Common myeloid progenitor, CD34-positive (primary cell): ENCODE measurements at regions not wholly inside any gene's neighbourhood (a gene's known extent, or its start where the extent isn't known, plus 50 kb on each side); places are given as distances from the start of the nearest gene placed in this dataset.

ENCODE experiments used
- CTCF ChIA-PET: fragments of 350-600 bp; sonication (Branson Sonifier 250); formaldehyde crosslinking; loops from one replicate; lab custom pipeline; 2021; ENCODE audit warnings: antibody characterized with exemption; lab: Charles Lee
- POLR2A ChIA-PET: fragments of 350-600 bp; sonication (Branson Sonifier 250); formaldehyde crosslinking; loops from one replicate; lab custom pipeline; 2021; ENCODE audit warnings: antibody characterized with exemption; lab: Charles Lee
- DNase-seq, 3 donors: peaks; one replicate each; pipeline versions ENCODE4 v3.0.0 to v3.0.0-alpha.2; 2013
- H3K27ac ChIP-seq, 2 experiments: 1 replicate in 1 of 2; 2 replicates in 1 of 2; pipeline ENCODE4 v1.7.0; 2013; ENCODE audit warnings: inconsistent platforms in 2 of 2, low read length in 2 of 2, mild to moderate bottlenecking in 2 of 2, low read depth in 1 of 2, moderate library complexity in 1 of 2; ENCODE audit not compliant: severe bottlenecking in 2 of 2, insufficient read depth in 1 of 2, poor library complexity in 1 of 2
- H3K27me3 ChIP-seq, 5 experiments: replicated peaks in 2 of 5; 1 replicate in 3 of 5; 2 replicates in 2 of 5; pipeline versions ENCODE4 v1.6.1 to v1.7.0; 2013; ENCODE audit warnings: low read length in 4 of 5, mild to moderate bottlenecking in 2 of 5, moderate library complexity in 2 of 5, inconsistent platforms in 1 of 5; ENCODE audit not compliant: insufficient read depth in 5 of 5, control insufficient read depth in 4 of 5
- H3K36me3 ChIP-seq, 4 experiments: 1 replicate in 2 of 4; 2 replicates in 2 of 4; pipeline versions ENCODE4 v1.6.1 to v1.7.0; 2013; ENCODE audit warnings: low read length in 3 of 4, control low read depth in 1 of 4, mild to moderate bottlenecking in 1 of 4; ENCODE audit not compliant: control insufficient read depth in 4 of 4, insufficient read depth in 4 of 4
- H3K4me1 ChIP-seq, 4 experiments: 1 replicate in 3 of 4; 2 replicates in 1 of 4; pipeline versions ENCODE4 v1.6.1 to v1.7.1; 2013; ENCODE audit warnings: low read length in 3 of 4, mild to moderate bottlenecking in 3 of 4, control low read depth in 1 of 4, inconsistent platforms in 1 of 4, moderate library complexity in 1 of 4; ENCODE audit not compliant: control insufficient read depth in 4 of 4, insufficient read depth in 4 of 4; ENCODE audit errors: control extremely low read depth in 1 of 4
- H3K4me3 ChIP-seq, 7 experiments: 1 replicate in 4 of 7; 2 replicates in 3 of 7; pipeline versions ENCODE4 v1.5.1 to v1.7.0; 2013; ENCODE audit warnings: mild to moderate bottlenecking in 7 of 7, low read length in 6 of 7, moderate library complexity in 6 of 7, inconsistent platforms in 2 of 7, low read depth in 2 of 7, control low read depth in 1 of 7; ENCODE audit not compliant: insufficient read depth in 4 of 7, control insufficient read depth in 1 of 7; ENCODE audit errors: extremely low read depth in 1 of 7
- H3K9me3 ChIP-seq, 5 experiments: 1 replicate in 4 of 5; 2 replicates in 1 of 5; pipeline versions ENCODE4 v1.6.1 to v1.7.1; 2013; ENCODE audit warnings: low read length in 4 of 5, mild to moderate bottlenecking in 2 of 5, inconsistent platforms in 1 of 5, low read depth in 1 of 5, moderate library complexity in 1 of 5; ENCODE audit not compliant: control insufficient read depth in 4 of 5, insufficient read depth in 2 of 5; ENCODE audit errors: control extremely low read depth in 1 of 5
- WGBS: methylation state at CpG from one replicate; pipeline ENCODE4 v1.1.5; 2013; ENCODE audit not compliant: insufficient coverage; 5-methylcytosine and 5-hydroxymethylcytosine counted together

- POLR2A ChIA-PET, result no interaction called here
- WGBS, result 71% methylated on average over 7 of the region's 10 CpGs
Observed at GRCh38 chr17:6187836-6188235, 117.7 kb downstream of the WSCD1 start.

DNA sequence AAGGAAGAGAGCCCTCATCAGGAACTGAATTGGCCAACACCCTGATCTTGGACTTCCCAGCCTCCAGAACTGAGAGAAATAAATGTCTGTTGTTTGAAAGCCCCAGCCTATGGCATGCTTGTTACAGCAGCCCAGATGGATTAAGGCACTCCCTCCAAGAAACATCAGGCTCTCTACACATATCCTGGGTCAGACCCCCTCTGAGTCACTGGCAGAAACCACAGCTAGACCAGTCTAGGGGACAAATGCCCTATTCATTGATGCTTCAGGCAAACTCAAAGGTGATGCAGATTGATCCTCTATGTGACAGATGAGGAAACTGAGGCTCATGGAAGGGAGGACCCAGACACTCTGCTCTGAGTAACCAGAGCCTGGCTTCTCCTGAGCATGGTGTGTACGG, 116.8 kb downstream of the WSCD1 start:
- CTCF ChIA-PET, result no interaction called here
- POLR2A ChIA-PET, result no interaction called here
- no peaks in the 10 kb centered on the region for H3K36me3 ChIP-seq
- 100% methylated on average over 1 of the region's 1 CpG for WGBS
- H3K27ac ChIP-seq, result no peak overlapping the region
- no peaks in the 10 kb centered on the region for H3K9me3 ChIP-seq
- H3K4me1 ChIP-seq, result no peaks in the 10 kb centered on the region
- H3K27me3 ChIP-seq, result peaks cover 0 to 10% (median 0%) of the 10 kb centered on the region in 5 experiments
- no peak for DNase-seq
- no peak overlapping the region for H3K4me3 ChIP-seq

More at GRCh38 chr17:6187836-6188235, 117.7 kb downstream of the WSCD1 start:
- no peaks in the 10 kb centered on the region for H3K4me1 ChIP-seq
- no peak overlapping the region for H3K27ac ChIP-seq
- H3K27me3 ChIP-seq, result peaks cover 0 to 10% (median 0%) of the 10 kb centered on the region in 5 experiments
- no peak for DNase-seq
- H3K36me3 ChIP-seq, result no peaks in the 10 kb centered on the region
- CTCF ChIA-PET, result interaction anchor here (1.0 kb wide), 1 partner anchor 37 kb away, joined by 4 read pairs; no protein-coding TSS in a partner anchor
- no peak overlapping the region for H3K4me3 ChIP-seq
- no peaks in the 10 kb centered on the region for H3K9me3 ChIP-seq

- Histone ChIP-seq H3K27me3 (peaks cover 0 to 10% (median 0%) of the 10 kb centered on the region in 5 experiments), H3K9me3 (peaks cover 0 to 2% (median 0%) of the 10 kb centered on the region in 5 experiments), H3K4me1 (no peaks in the 10 kb centered on the region), H3K4me3 (no peak overlapping the region), H3K36me3 (no peaks in the 10 kb centered on the region), H3K27ac (no peak overlapping the region)
- no peak for DNase-seq
- ChIA-PET CTCF (no interaction called here), POLR2A (no interaction called here)
- WGBS, result no CpG with 5 or more reads among the region's 3 CpGs
Observed at GRCh38 chr17:6184508-6184907, 114.3 kb downstream of the WSCD1 start.

GRCh38 chr17:6179017-6179416, 108.8 kb downstream of the WSCD1 start:
- peaks cover 0 to 2% (median 0%) of the 10 kb centered on the region in 5 experiments for H3K9me3 ChIP-seq
- H3K36me3 ChIP-seq, result no peaks in the 10 kb centered on the region
- POLR2A ChIA-PET, result no interaction called here
- no peak overlapping the region for H3K27ac ChIP-seq
- WGBS, result 42% methylated on average over 6 of the region's 6 CpGs
- no peaks in the 10 kb centered on the region for H3K4me1 ChIP-seq
- H3K27me3 ChIP-seq, result peaks cover 0 to 6% (median 0%) of the 10 kb centered on the region in 5 experiments
- CTCF ChIA-PET, result no interaction called here
- DNase-seq, result no peak
- no peak overlapping the region for H3K4me3 ChIP-seq

GRCh38 chr17:6177941-6178694, 107.9 kb downstream of the WSCD1 start:
- Histone ChIP-seq H3K27me3 (peaks cover 0 to 6% (median 0%) of the 10 kb centered on the region in 5 experiments), H3K36me3 (no peaks in the 10 kb centered on the region), H3K27ac (no peak overlapping the region), H3K4me1 (no peaks in the 10 kb centered on the region), H3K4me3 (no peak overlapping the region), H3K9me3 (peaks cover 0 to 2% (median 0%) of the 10 kb centered on the region in 5 experiments)
- CTCF ChIA-PET, result no interaction called here
- WGBS, result 93% methylated on average over 3 of the region's 5 CpGs
- POLR2A ChIA-PET, result no interaction called here
- no peak for DNase-seq
